Body of pancreas (tissue), 4 donors: ENCODE measurements at regions not wholly inside any gene's neighbourhood (a gene's known extent, or its start where the extent isn't known, plus 50 kb on each side); places are given as distances from the start of the nearest gene placed in this dataset.

ENCODE experiments used
- ATAC-seq: fragments of 150-250 bp; one replicate; pipeline ENCODE4 v1.9.1; 2016
- DNase-seq, 4 donors: peaks; one replicate each; pipeline ENCODE4 v3.0.0-alpha.2; 2019
- H3K27ac ChIP-seq, 4 donors: fragments of 200-600 bp; sonication (generic); 1 replicate in 3 of 4; 2 replicates in 1 of 4; pipeline versions ENCODE4 v1.5.1 to v1.6.1; 2016 to 2019; ENCODE audit warnings: mild to moderate bottlenecking in 1 of 4, mixed read lengths in 1 of 4, moderate library complexity in 1 of 4
- H3K27me3 ChIP-seq, 2 donors: fragments of 200-600 bp; sonication (generic); one replicate each; pipeline ENCODE4 v1.6.0; 2016; ENCODE audit warnings: mild to moderate bottlenecking in 1 of 2
- H3K36me3 ChIP-seq, 2 donors: fragments of 200-600 bp; sonication (generic); replicated peaks in 1 of 2; 2 replicates each; pipeline ENCODE4 v1.5.1; 2016; ENCODE audit warnings: low read depth in 2 of 2; ENCODE audit not compliant: insufficient read depth in 1 of 2
- H3K4me1 ChIP-seq: fragments of 200-600 bp; sonication (generic); one replicate; pipeline ENCODE4 v1.6.0; 2016
- H3K4me3 ChIP-seq, 2 donors: fragments of 200-600 bp; sonication (generic); 1 replicate in 1 of 2; 2 replicates in 1 of 2; pipeline ENCODE4 v1.5.1; 2016 to 2019
- H3K9me3 ChIP-seq, 3 donors: fragments of 200-600 bp; sonication (generic); 1 replicate in 2 of 3; 2 replicates in 1 of 3; pipeline ENCODE4 v1.5.1; 2016
- CTCF ChIP-seq, 7 experiments: fragments of 450-650 bp in 4 of 7; fragments of 200-600 bp in 3 of 7; sonication (generic) in 3 of 7; IDR thresholded peaks; one replicate each; pipeline ENCODE4 v1.5.1; 2016 to 2019; ENCODE audit warnings: antibody characterized with exemption in 7 of 7
- POLR2A ChIP-seq, 3 donors: fragments of 450-650 bp; IDR thresholded peaks; one replicate each; pipeline ENCODE4 v1.6.1; 2016; ENCODE audit warnings: antibody characterized with exemption in 3 of 3, mild to moderate bottlenecking in 2 of 3
- WGBS, 2 donors: methylation state at CpG; one replicate each; pipeline ENCODE4 v1.1.5; 2017; 5-methylcytosine and 5-hydroxymethylcytosine counted together
- intact Hi-C: fragments of 100-400 bp; cut with DNase I; formaldehyde crosslinking; loops from one replicate; pipeline ENCODE4 v1.15.1; 2023

- no peak overlapping the region for H3K27ac ChIP-seq
- H3K27me3 ChIP-seq = no peaks in the 10 kb centered on the region
- no peaks in the 10 kb centered on the region for H3K9me3 ChIP-seq
- H3K4me3 ChIP-seq = no peak overlapping the region
- intact Hi-C loops = no loop called here
- DNase-seq = no peak
- no peak for TF ChIP-seq CTCF (IDR thresholded peaks at IDR 0.05)
- TF ChIP-seq POLR2A (IDR thresholded peaks at IDR 0.05) = no peak
- H3K36me3 ChIP-seq = no peaks in the 10 kb centered on the region
- 69 to 92% methylated on average over 1 of the region's 1 CpG for WGBS, 2 donors
- ATAC-seq = no peak
- H3K4me1 ChIP-seq = no peaks in the 10 kb centered on the region
These were observed 838.2 kb upstream of the ADGRL2 start for GRCh38 chr1:80962564-80962963.

- intact Hi-C loops = no loop called here
- no peak overlapping the region for H3K27ac ChIP-seq
- H3K9me3 ChIP-seq = no peaks in the 10 kb centered on the region
- no peak for DNase-seq
- H3K27me3 ChIP-seq = no peaks in the 10 kb centered on the region
- no peak for ATAC-seq
- no peaks in the 10 kb centered on the region for H3K4me1 ChIP-seq
- H3K4me3 ChIP-seq = no peak overlapping the region
- no peaks in the 10 kb centered on the region for H3K36me3 ChIP-seq
- WGBS, 2 donors = 57 to 67% methylated on average over 5 of the region's 5 CpGs
- TF ChIP-seq CTCF (IDR thresholded peaks at IDR 0.05) = no peak
- no peak for TF ChIP-seq POLR2A (IDR thresholded peaks at IDR 0.05)
These were observed 839.1 kb upstream of the ADGRL2 start for GRCh38 chr1:80961464-80962190.

GRCh38 chr1:80933346-80933745, 867.4 kb upstream of the ADGRL2 start:
- Histone ChIP-seq H3K4me3 (no peak overlapping the region), H3K27me3 (no peaks in the 10 kb centered on the region), H3K27ac (no peak overlapping the region), H3K4me1 (no peaks in the 10 kb centered on the region), H3K9me3 (peaks cover 0 to 7% (median 0%) of the 10 kb centered on the region in 3 donors), H3K36me3 (no peaks in the 10 kb centered on the region)
- ATAC-seq = no peak
- intact Hi-C loops = no loop called here
- 83 to 95% methylated on average over 1 of the region's 1 CpG for WGBS, 2 donors
- TF ChIP-seq CTCF (IDR thresholded peaks at IDR 0.05) (no peak), POLR2A (IDR thresholded peaks at IDR 0.05) (no peak)
- no peak for DNase-seq

- H3K9me3 ChIP-seq = peaks cover 0 to 7% (median 0%) of the 10 kb centered on the region in 3 donors
- TF ChIP-seq CTCF (IDR thresholded peaks at IDR 0.05) (no peak), POLR2A (IDR thresholded peaks at IDR 0.05) (no peak)
- intact Hi-C loops = no loop called here
- no peaks in the 10 kb centered on the region for H3K36me3 ChIP-seq
- no peak for ATAC-seq
- no peak overlapping the region for H3K27ac ChIP-seq
- DNase-seq = no peak
- no peaks in the 10 kb centered on the region for H3K27me3 ChIP-seq
- no peak overlapping the region for H3K4me3 ChIP-seq
- no peaks in the 10 kb centered on the region for H3K4me1 ChIP-seq
These were observed 869.6 kb upstream of the ADGRL2 start for GRCh38 chr1:80931178-80931577.

- ATAC-seq (no peak), DNase-seq (no peak)
- TF ChIP-seq POLR2A (IDR thresholded peaks at IDR 0.05) (no peak), CTCF (IDR thresholded peaks at IDR 0.05) (no peak)
- H3K4me3 ChIP-seq = no peak overlapping the region
- 59 to 68% methylated on average over 3 of the region's 3 CpGs for WGBS, 2 donors
- H3K9me3 ChIP-seq = peaks cover 0 to 7% (median 0%) of the 10 kb centered on the region in 3 donors
- H3K27ac ChIP-seq = no peak overlapping the region
- no peaks in the 10 kb centered on the region for H3K36me3 ChIP-seq
- H3K27me3 ChIP-seq = no peaks in the 10 kb centered on the region
- no peaks in the 10 kb centered on the region for H3K4me1 ChIP-seq
- intact Hi-C loops = no loop called here
These were observed 870.7 kb upstream of the ADGRL2 start for GRCh38 chr1:80929868-80930508.
